22Rv1 (cell line): ENCODE measurements at regions not wholly inside any gene's neighbourhood (a gene's known extent, or its start where the extent isn't known, plus 50 kb on each side); places are given as distances from the start of the nearest gene placed in this dataset.

Experiments used
- CTCF ChIP-seq: fragments of 450-650 bp; IDR thresholded peaks from 2 replicates; pipeline ENCODE4 v1.5.1; 2017; ENCODE audit warnings: mild to moderate bottlenecking
- ZFX ChIP-seq: fragments of 450-650 bp; IDR thresholded peaks from 2 replicates; pipeline ENCODE4 v1.6.1; 2017; ENCODE audit warnings: antibody characterized with exemption, borderline replicate concordance

- TF ChIP-seq CTCF: no peak
- TF ChIP-seq ZFX: no peak
Measured at GRCh38 chr7:47217086-47217485, 364.8 kb downstream of the TNS3 start.
